Activated T-helper 17 cell treated with anti-CD3 and anti-CD28 coated beads, Interleukin-2, amount 50 U/mL, for 72 hours (primary cell): ENCODE measurements at regions not wholly inside any gene's neighbourhood (a gene's known extent, or its start where the extent isn't known, plus 50 kb on each side); places are given as distances from the start of the nearest gene placed in this dataset.

Source experiments
- ATAC-seq: fragments of 150-1000 bp; cut with Tn5 transposase; replicated peaks from 2 replicates; pipeline ENCODE4 v1.10.0; 2021; ENCODE audit warnings: mild to moderate bottlenecking, moderate library complexity
- H3K27ac Mint-ChIP-seq: one replicate; pipeline ENCODE4 v1.8.0; 2022; ENCODE audit warnings: mixed read lengths
- H3K27me3 Mint-ChIP-seq: one replicate; pipeline ENCODE4 v1.8.0; 2022; ENCODE audit warnings: mixed read lengths
- H3K36me3 Mint-ChIP-seq: one replicate; pipeline ENCODE4 v1.8.0; 2022; ENCODE audit warnings: low read depth, mild to moderate bottlenecking, mixed read lengths
- H3K4me1 Mint-ChIP-seq: one replicate; pipeline ENCODE4 v1.8.0; 2022; ENCODE audit warnings: mixed read lengths
- H3K4me3 Mint-ChIP-seq: one replicate; pipeline ENCODE4 v1.8.0; 2022; ENCODE audit warnings: mild to moderate bottlenecking, mixed read lengths
- H3K9me3 Mint-ChIP-seq: one replicate; pipeline ENCODE4 v1.8.0; 2022; ENCODE audit warnings: mixed read lengths

GRCh38 chr14:95452176-95452892 is 64.1 kb downstream of the SYNE3 start:
- Mint-ChIP-seq H3K27me3 (no peaks in the 10 kb centered on the region), H3K9me3 (no peaks in the 10 kb centered on the region), H3K4me1 (peaks cover 4% of the 10 kb centered on the region), H3K4me3 (no peak overlapping the region), H3K27ac (no peak overlapping the region), H3K36me3 (peaks cover 89% of the 10 kb centered on the region)
- ATAC-seq = no peak

GRCh38 chr14:95449131-95449530 is 67.3 kb downstream of the SYNE3 start:
- H3K9me3 Mint-ChIP-seq = no peaks in the 10 kb centered on the region
- H3K27me3 Mint-ChIP-seq = no peaks in the 10 kb centered on the region
- H3K27ac Mint-ChIP-seq = peak overlapping the region; percentile 82
- H3K4me3 Mint-ChIP-seq = no peak overlapping the region
- no peak for ATAC-seq
- H3K4me1 Mint-ChIP-seq = peaks cover 4% of the 10 kb centered on the region
- peaks cover 89% of the 10 kb centered on the region for H3K36me3 Mint-ChIP-seq

- no peaks in the 10 kb centered on the region for H3K9me3 Mint-ChIP-seq
- H3K36me3 Mint-ChIP-seq = peaks cover 91% of the 10 kb centered on the region
- ATAC-seq = no peak
- H3K4me1 Mint-ChIP-seq = peaks cover 4% of the 10 kb centered on the region
- peak overlapping the region; percentile 8 for H3K27ac Mint-ChIP-seq
- H3K27me3 Mint-ChIP-seq = no peaks in the 10 kb centered on the region
- H3K4me3 Mint-ChIP-seq = no peak overlapping the region
These were observed 70.0 kb downstream of the SYNE3 start for GRCh38 chr14:95446470-95446869.

GRCh38 chr14:95445676-95446075 is 70.8 kb downstream of the SYNE3 start:
- no peaks in the 10 kb centered on the region for H3K27me3 Mint-ChIP-seq
- H3K4me1 Mint-ChIP-seq = peaks cover 4% of the 10 kb centered on the region
- peaks cover 91% of the 10 kb centered on the region for H3K36me3 Mint-ChIP-seq
- H3K9me3 Mint-ChIP-seq = no peaks in the 10 kb centered on the region
- peak overlapping the region; percentile 65 for H3K27ac Mint-ChIP-seq
- H3K4me3 Mint-ChIP-seq = no peak overlapping the region
- ATAC-seq = no peak

- H3K9me3 Mint-ChIP-seq = no peaks in the 10 kb centered on the region
- no peak for ATAC-seq
- H3K4me1 Mint-ChIP-seq = peaks cover 4% of the 10 kb centered on the region
- peak overlapping the region; percentile 65 for H3K27ac Mint-ChIP-seq
- H3K4me3 Mint-ChIP-seq = no peak overlapping the region
- peaks cover 91% of the 10 kb centered on the region for H3K36me3 Mint-ChIP-seq
- no peaks in the 10 kb centered on the region for H3K27me3 Mint-ChIP-seq
These were observed 71.3 kb downstream of the SYNE3 start for GRCh38 chr14:95445161-95445560.

- no peaks in the 10 kb centered on the region for H3K9me3 Mint-ChIP-seq
These were observed 72.0 kb downstream of the SYNE3 start for GRCh38 chr14:95444132-95445129.

GRCh38 chr14:95442633-95443021 is 73.8 kb downstream of the SYNE3 start:
- no peaks in the 10 kb centered on the region for H3K27me3 Mint-ChIP-seq
- no peaks in the 10 kb centered on the region for H3K4me1 Mint-ChIP-seq
- peak overlapping the region; percentile 65 for H3K27ac Mint-ChIP-seq
- H3K36me3 Mint-ChIP-seq = peaks cover 90% of the 10 kb centered on the region
- H3K4me3 Mint-ChIP-seq = no peak overlapping the region
- H3K9me3 Mint-ChIP-seq = no peaks in the 10 kb centered on the region
- peak; percentile 97 for ATAC-seq

More at GRCh38 chr14:95444132-95445129, 72.0 kb downstream of the SYNE3 start:
- H3K36me3 Mint-ChIP-seq = peaks cover 90% of the 10 kb centered on the region
- no peak overlapping the region for H3K4me3 Mint-ChIP-seq
- peak overlapping the region; percentile 65 for H3K27ac Mint-ChIP-seq
- H3K4me1 Mint-ChIP-seq = peaks cover 4% of the 10 kb centered on the region
- H3K27me3 Mint-ChIP-seq = no peaks in the 10 kb centered on the region
- ATAC-seq = no peak

- Mint-ChIP-seq H3K4me1 (no peaks in the 10 kb centered on the region), H3K4me3 (no peak overlapping the region), H3K27ac (peak overlapping the region; percentile 33), H3K9me3 (no peaks in the 10 kb centered on the region), H3K36me3 (peaks cover 92% of the 10 kb centered on the region), H3K27me3 (no peaks in the 10 kb centered on the region)
- peak; percentile 10 for ATAC-seq
These were observed 74.3 kb downstream of the SYNE3 start for GRCh38 chr14:95442016-95442632.

GRCh38 chr14:95440951-95441350 is 75.5 kb downstream of the SYNE3 start:
- H3K27me3 Mint-ChIP-seq = no peaks in the 10 kb centered on the region
- H3K27ac Mint-ChIP-seq = no peak overlapping the region
- H3K4me1 Mint-ChIP-seq = no peaks in the 10 kb centered on the region
- peaks cover 94% of the 10 kb centered on the region for H3K36me3 Mint-ChIP-seq
- no peaks in the 10 kb centered on the region for H3K9me3 Mint-ChIP-seq
- no peak for ATAC-seq
- H3K4me3 Mint-ChIP-seq = no peak overlapping the region

- ATAC-seq = no peak
- no peaks in the 10 kb centered on the region for H3K27me3 Mint-ChIP-seq
- H3K36me3 Mint-ChIP-seq = peaks cover 97% of the 10 kb centered on the region
- no peak overlapping the region for H3K4me3 Mint-ChIP-seq
- H3K4me1 Mint-ChIP-seq = no peaks in the 10 kb centered on the region
- no peaks in the 10 kb centered on the region for H3K9me3 Mint-ChIP-seq
- H3K27ac Mint-ChIP-seq = no peak overlapping the region
These were observed 76.0 kb downstream of the SYNE3 start for GRCh38 chr14:95440496-95440895.

GRCh38 chr14:95439881-95440280 is 76.6 kb downstream of the SYNE3 start:
- Mint-ChIP-seq H3K9me3 (no peaks in the 10 kb centered on the region), H3K4me1 (no peaks in the 10 kb centered on the region), H3K27me3 (no peaks in the 10 kb centered on the region), H3K27ac (no peak overlapping the region), H3K4me3 (no peak overlapping the region), H3K36me3 (peaks cover 97% of the 10 kb centered on the region)
- ATAC-seq = no peak

GRCh38 chr14:95437715-95438114 is 78.7 kb downstream of the SYNE3 start:
- ATAC-seq = no peak
- Mint-ChIP-seq H3K36me3 (peaks cover 98% of the 10 kb centered on the region), H3K27me3 (no peaks in the 10 kb centered on the region), H3K9me3 (no peaks in the 10 kb centered on the region), H3K4me3 (no peak overlapping the region), H3K4me1 (no peaks in the 10 kb centered on the region), H3K27ac (no peak overlapping the region)

- Mint-ChIP-seq H3K9me3 (no peaks in the 10 kb centered on the region), H3K4me3 (no peak overlapping the region), H3K36me3 (peaks cover 98% of the 10 kb centered on the region), H3K27me3 (no peaks in the 10 kb centered on the region), H3K27ac (peak overlapping the region; percentile 47), H3K4me1 (no peaks in the 10 kb centered on the region)
- no peak for ATAC-seq
These were observed 80.1 kb downstream of the SYNE3 start for GRCh38 chr14:95436354-95436753.

- Mint-ChIP-seq H3K4me1 (no peaks in the 10 kb centered on the region), H3K27ac (no peak overlapping the region), H3K36me3 (peaks cover 100% of the 10 kb centered on the region), H3K4me3 (no peak overlapping the region), H3K9me3 (no peaks in the 10 kb centered on the region), H3K27me3 (no peaks in the 10 kb centered on the region)
- ATAC-seq = no peak
These were observed 82.3 kb downstream of the SYNE3 start for GRCh38 chr14:95434121-95434520.
